BJ (cell line): ENCODE measurements at regions not wholly inside any gene's neighbourhood (a gene's known extent, or its start where the extent isn't known, plus 50 kb on each side); places are given as distances from the start of the nearest gene placed in this dataset.
A peak's percentile ranks its signal among the peaks of the same experiment; 100 is the strongest.
"Not testable (repeated sequence)": the region's sequence is repeated elsewhere in the genome, so short reads cannot be mapped to it uniquely, and the experiment has no call there.

Experiments used
- CTCF ChIA-PET: fragments of 350-600 bp; formaldehyde crosslinking; extraction: SDS; loops from one replicate; lab custom pipeline; 2021; ENCODE audit warnings: antibody characterized with exemption, inconsistent platforms; lab: Yijun Ruan, JAX
- POLR2A ChIA-PET: fragments of 300-600 bp; sonication (Branson Sonifier 250); formaldehyde crosslinking; extraction: SDS; loops from one replicate; lab custom pipeline; 2021; ENCODE audit warnings: antibody characterized with exemption; lab: Charles Lee
- DNase-seq: peaks from one replicate; pipeline ENCODE4 v3.0.0-alpha.2; 2011; ENCODE audit warnings: low read depth
- H3K27me3 ChIP-seq: 2 replicates; pipeline ENCODE4 v1.6.0; 2011; ENCODE audit warnings: low read length; ENCODE audit not compliant: control insufficient read depth, insufficient read depth
- H3K36me3 ChIP-seq: 2 replicates; pipeline ENCODE4 v1.5.1; 2011; ENCODE audit warnings: low read length; ENCODE audit not compliant: control insufficient read depth, insufficient read depth
- H3K4me3 ChIP-seq: 2 replicates; pipeline ENCODE4 v1.5.1; 2011; ENCODE audit warnings: low read depth, mild to moderate bottlenecking, control low read depth, low read length
- TF ChIP-seq, protein P1 (sequence below): IDR thresholded peaks from 2 replicates; pipeline ENCODE4 v1.5.1; 2011; ENCODE audit warnings: low read depth, mild to moderate bottlenecking, control low read depth, inconsistent platforms, low read length, moderate library complexity; ENCODE audit not compliant: insufficient read depth

DNA sequence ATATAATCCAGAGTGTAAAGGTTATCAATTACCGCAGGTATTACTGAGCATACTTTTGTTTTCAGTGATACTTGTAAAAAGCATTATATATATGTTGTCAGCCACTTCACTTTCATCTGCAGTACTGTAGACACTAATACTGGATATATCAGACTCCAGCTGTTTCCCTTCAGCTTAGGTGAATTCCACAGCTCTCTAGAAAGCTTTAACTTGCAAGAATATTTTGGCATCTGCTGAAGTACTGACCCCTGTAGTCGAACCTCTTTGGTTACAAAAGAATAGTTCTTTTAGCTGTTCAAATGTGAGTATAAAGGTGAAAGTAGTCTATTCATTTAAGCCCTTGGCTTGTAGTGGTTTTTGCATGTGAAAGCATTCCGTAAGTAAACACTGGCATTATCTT, 1222.7 kb upstream of the TENM3 start:
- no peak for DNase-seq
- Histone ChIP-seq H3K27me3 (no peaks in the 10 kb centered on the region), H3K4me3 (no peak overlapping the region), H3K36me3 (no peaks in the 10 kb centered on the region)
- POLR2A ChIA-PET: no interaction called here
- TF ChIP-seq, protein P1, sequence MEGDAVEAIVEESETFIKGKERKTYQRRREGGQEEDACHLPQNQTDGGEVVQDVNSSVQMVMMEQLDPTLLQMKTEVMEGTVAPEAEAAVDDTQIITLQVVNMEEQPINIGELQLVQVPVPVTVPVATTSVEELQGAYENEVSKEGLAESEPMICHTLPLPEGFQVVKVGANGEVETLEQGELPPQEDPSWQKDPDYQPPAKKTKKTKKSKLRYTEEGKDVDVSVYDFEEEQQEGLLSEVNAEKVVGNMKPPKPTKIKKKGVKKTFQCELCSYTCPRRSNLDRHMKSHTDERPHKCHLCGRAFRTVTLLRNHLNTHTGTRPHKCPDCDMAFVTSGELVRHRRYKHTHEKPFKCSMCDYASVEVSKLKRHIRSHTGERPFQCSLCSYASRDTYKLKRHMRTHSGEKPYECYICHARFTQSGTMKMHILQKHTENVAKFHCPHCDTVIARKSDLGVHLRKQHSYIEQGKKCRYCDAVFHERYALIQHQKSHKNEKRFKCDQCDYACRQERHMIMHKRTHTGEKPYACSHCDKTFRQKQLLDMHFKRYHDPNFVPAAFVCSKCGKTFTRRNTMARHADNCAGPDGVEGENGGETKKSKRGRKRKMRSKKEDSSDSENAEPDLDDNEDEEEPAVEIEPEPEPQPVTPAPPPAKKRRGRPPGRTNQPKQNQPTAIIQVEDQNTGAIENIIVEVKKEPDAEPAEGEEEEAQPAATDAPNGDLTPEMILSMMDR: no peak
- CTCF ChIA-PET: no interaction called here

DNA sequence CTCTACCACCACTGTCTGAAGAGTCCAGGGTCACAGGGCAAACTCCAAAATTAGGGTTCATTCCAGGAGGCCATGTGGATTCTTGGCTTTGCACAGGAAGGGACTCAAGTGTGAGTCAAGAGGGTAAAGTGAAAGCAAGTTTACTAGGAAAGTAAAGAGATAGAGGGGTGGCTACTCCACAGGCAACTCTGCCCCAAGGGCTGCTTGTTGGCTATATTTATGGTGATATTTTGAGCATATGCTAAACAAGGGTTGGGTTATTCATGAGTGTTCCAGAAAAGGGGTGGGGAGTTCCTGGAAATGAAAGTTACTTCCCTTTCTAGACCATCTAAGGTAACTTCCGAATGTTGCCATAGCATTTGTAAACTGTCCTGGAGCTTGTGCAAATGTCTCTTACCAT, 1222.0 kb upstream of the TENM3 start:
- TF ChIP-seq, protein P1: no peak
- H3K4me3 ChIP-seq: no peak overlapping the region
- ChIA-PET POLR2A (no interaction called here), CTCF (no interaction called here)
- no peaks in the 10 kb centered on the region for H3K36me3 ChIP-seq
- DNase-seq: no peak
- H3K27me3 ChIP-seq: no peaks in the 10 kb centered on the region

DNA sequence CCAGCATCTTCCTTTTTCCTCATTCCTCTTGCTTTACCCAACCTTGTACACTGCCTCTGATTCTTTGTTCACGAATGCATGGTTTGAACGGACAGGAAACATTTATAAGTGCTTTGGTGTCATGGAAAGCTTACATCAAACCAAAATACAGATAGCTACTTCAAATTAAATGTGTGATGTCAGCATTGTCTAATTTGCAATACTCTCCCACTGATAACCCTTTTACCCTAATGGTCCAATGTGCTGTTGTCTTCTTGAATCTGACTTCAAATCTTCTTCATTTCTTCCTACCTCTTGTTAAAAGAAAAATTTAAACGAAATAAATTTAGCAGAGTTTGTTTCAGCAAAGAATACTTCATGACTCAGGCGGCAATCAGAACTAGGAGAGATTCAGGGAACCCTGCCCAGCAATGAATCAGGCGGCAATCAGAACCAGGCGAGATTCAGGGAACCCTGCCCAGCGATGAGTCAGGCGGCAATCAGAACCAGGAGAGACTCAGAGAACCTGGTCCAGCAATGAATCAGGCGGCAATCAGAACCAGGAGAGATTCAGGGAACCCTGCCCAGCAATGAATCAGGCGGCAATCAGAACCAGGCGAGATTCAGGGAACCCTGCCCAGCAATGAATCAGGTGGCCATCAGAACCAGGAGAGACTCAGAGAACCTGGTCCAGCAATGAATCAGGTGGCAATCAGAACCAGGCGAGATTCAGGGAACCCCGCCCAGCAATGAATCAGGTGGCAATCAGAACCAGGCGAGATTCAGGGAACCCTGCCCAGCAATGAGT, 1212.9 kb upstream of the TENM3 start:
- peak; percentile 59 for DNase-seq

DNA sequence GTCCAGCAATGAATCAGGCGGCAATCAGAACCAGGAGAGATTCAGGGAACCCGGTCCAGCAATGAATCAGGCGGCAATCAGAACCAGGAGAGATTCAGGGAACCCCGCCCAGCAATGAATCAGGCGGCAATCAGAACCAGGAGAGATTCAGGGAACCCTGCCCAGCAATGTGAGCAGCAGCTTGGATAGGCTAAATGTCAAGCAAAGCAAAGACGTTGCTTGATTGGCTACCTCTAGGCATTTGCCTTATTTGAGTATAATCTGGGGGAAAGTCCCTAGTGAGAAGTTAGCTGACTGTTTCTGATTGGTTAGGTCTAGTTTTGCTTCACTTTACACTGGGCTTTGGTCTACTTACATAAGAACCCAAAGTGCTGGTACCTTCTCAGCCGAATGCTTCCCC, 1212.2 kb upstream of the TENM3 start:
- TF ChIP-seq, protein P1: no peak
- ChIA-PET POLR2A (no interaction called here), CTCF (no interaction called here)
- no peaks in the 10 kb centered on the region for H3K27me3 ChIP-seq
- H3K4me3 ChIP-seq: no peak overlapping the region
- DNase-seq: peak; percentile 23
- no peaks in the 10 kb centered on the region for H3K36me3 ChIP-seq

More for the DNA sequence above, 1212.9 kb upstream of the TENM3 start:
- POLR2A ChIA-PET, H3K4me3 ChIP-seq, H3K36me3 ChIP-seq, H3K27me3 ChIP-seq, CTCF ChIA-PET: not testable (repeated sequence)

DNA sequence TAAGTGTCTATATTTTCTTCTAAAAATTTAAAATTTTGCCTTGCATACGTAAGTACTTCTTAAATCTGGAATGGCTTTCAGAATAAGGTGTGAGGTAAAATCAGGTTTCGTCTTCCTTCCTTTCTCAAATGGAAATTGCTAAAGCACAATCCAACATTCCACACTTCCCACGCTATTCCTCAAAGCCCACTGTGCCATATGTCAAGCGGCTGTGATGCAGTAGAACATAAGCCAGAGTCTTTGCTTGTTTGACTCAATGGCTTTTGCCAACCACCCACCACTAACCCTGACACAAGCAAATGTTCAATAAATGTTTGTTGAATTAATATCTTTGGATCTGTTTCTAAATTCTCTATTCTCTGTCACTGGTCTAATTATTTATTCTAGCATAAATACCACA, 1199.7 kb upstream of the TENM3 start:
- ChIA-PET POLR2A (no interaction called here), CTCF (no interaction called here)
- no peak overlapping the region for H3K4me3 ChIP-seq
- DNase-seq: no peak
- no peaks in the 10 kb centered on the region for H3K27me3 ChIP-seq
- H3K36me3 ChIP-seq: no peaks in the 10 kb centered on the region
- TF ChIP-seq, protein P1: no peak

DNA sequence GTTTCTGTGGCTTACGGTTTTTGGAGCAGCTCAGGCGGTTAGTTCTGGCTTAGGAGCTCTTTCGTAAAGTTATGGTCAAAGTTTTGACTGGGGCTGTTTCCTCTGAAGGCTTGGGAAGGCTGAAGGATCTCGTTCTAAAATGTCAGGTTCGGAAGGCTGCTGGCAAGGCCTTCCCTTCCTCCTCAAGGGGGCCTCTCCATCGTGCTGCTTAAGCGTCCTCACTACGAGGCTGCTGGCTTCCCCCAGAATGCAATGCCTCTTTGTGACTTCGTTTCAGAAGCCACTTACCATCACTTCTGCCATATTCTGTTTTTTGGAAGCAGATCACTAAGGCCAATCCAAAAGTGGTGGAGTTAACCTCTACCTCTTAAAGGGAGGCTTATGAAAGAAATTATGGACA, 1196.4 kb upstream of the TENM3 start:
- H3K27me3 ChIP-seq: no peaks in the 10 kb centered on the region
- no peak for DNase-seq
- TF ChIP-seq, protein P1: no peak
- no peak overlapping the region for H3K4me3 ChIP-seq
- H3K36me3 ChIP-seq: no peaks in the 10 kb centered on the region
- ChIA-PET CTCF (no interaction called here), POLR2A (interaction anchor here (0.5 kb wide), 1 partner anchor 73 kb away, joined by 4 read pairs; no protein-coding TSS in a partner anchor)
